HepG2 (cell line): ENCODE measurements at regions not wholly inside any gene's neighbourhood (a gene's known extent, or its start where the extent isn't known, plus 50 kb on each side); places are given as distances from the start of the nearest gene placed in this dataset.

Experiments used
- ATAC-seq: fragments of 200-7000 bp; cut with Tn5 transposase; 3 replicates; pipeline ENCODE4 v1.9.1; 2020; ENCODE audit warnings: mild to moderate bottlenecking, moderate library complexity
- BruUV-seq: library from RNA; stranded (reverse); fragments of 400-500 nt; replicated peaks from 2 replicates; lab custom pipeline; 2021; lab: Mats Ljungman, UMichigan
- CTCF ChIA-PET: fragments of 300-600 bp; formaldehyde crosslinking; extraction: SDS; loops from one replicate; lab custom pipeline; 2021; ENCODE audit warnings: low total read pairs, inconsistent platforms, low intra/inter-chr PET ratio; lab: Yijun Ruan, JAX
- POLR2A ChIA-PET: fragments of 350-600 bp; sonication (Branson Sonifier 250); formaldehyde crosslinking; loops from one replicate; lab custom pipeline; 2020; ENCODE audit warnings: antibody characterized with exemption, inconsistent platforms; lab: Yijun Ruan, JAX
- DNase-seq: peaks from one replicate; pipeline ENCODE4 v3.0.0-alpha.2; 2015; ENCODE audit warnings: low spot score
- FAIRE-seq: peaks from 3 replicates; lab custom pipeline; 2011; peaks lifted over from hg19 to GRCh38; lab: Jason Lieb, UNC
- H2AFZ ChIP-seq: one replicate; pipeline ENCODE4 v1.6.1; 2011; ENCODE audit warnings: low read length, inconsistent platforms
- H3K27ac ChIP-seq: fragments of 300-600 bp; 3 replicates; pipeline ENCODE4 v1.8.0; 2011; ENCODE audit warnings: mixed run types, mild to moderate bottlenecking, mixed read lengths, low read length, inconsistent platforms; ENCODE audit not compliant: insufficient read depth; ENCODE audit errors: extremely low read length
- H3K27me3 ChIP-seq, 2 experiments: fragments of 200-600 bp in 1 of 2; 2 replicates in 1 of 2; 3 replicates in 1 of 2; pipeline versions ENCODE4 v1.6.0 to v1.8.0; 2011; ENCODE audit warnings: low read length in 2 of 2, mild to moderate bottlenecking in 2 of 2, moderate library complexity in 2 of 2, inconsistent platforms in 1 of 2; ENCODE audit not compliant: insufficient read depth in 2 of 2, control insufficient read depth in 1 of 2
- H3K36me3 ChIP-seq, 2 experiments: fragments of 200-600 bp in 1 of 2; replicated peaks in 1 of 2; 2 replicates in 1 of 2; 3 replicates in 1 of 2; pipeline versions ENCODE4 v1.5.1 to v1.8.0; 2011; ENCODE audit warnings: low read length in 2 of 2, inconsistent platforms in 1 of 2; ENCODE audit not compliant: insufficient read depth in 2 of 2, control insufficient read depth in 1 of 2
- H3K4me1 ChIP-seq: 2 replicates; pipeline ENCODE4 v1.5.1; 2012; ENCODE audit warnings: low read length, inconsistent platforms; ENCODE audit not compliant: insufficient read depth
- H3K4me2 ChIP-seq: 2 replicates; pipeline ENCODE4 v1.6.0; 2011; ENCODE audit warnings: low read depth, low read length, inconsistent platforms
- H3K4me3 ChIP-seq, 3 experiments: fragments of 200-600 bp in 1 of 3; sonication (generic), shearing (Covaris generic) in 1 of 3; replicated peaks in 1 of 3; 2 replicates each; pipeline ENCODE4 v1.5.1; 2011 to 2016; ENCODE audit warnings: low read length in 3 of 3, inconsistent platforms in 2 of 3, low read depth in 2 of 3, mild to moderate bottlenecking in 2 of 3, control low read depth in 1 of 3, mixed read lengths in 1 of 3; ENCODE audit not compliant: insufficient read depth in 1 of 3
- H3K79me2 ChIP-seq: one replicate; pipeline ENCODE4 v1.6.1; 2011; ENCODE audit warnings: low read length, inconsistent platforms; ENCODE audit not compliant: insufficient read depth
- H3K9ac ChIP-seq: 2 replicates; pipeline ENCODE4 v1.6.0; 2011; ENCODE audit warnings: mild to moderate bottlenecking, low read depth, low read length, inconsistent platforms; ENCODE audit not compliant: insufficient read depth
- H3K9me3 ChIP-seq: 2 replicates; pipeline ENCODE4 v1.5.1; 2012; ENCODE audit warnings: mild to moderate bottlenecking, low read length
- H4K20me1 ChIP-seq: 2 replicates; pipeline ENCODE4 v1.6.0; 2011; ENCODE audit warnings: inconsistent platforms, mild to moderate bottlenecking, low read length, moderate library complexity; ENCODE audit not compliant: insufficient read depth
- ADNP ChIP-seq: sonication (generic); formaldehyde crosslinking; IDR thresholded peaks from 2 replicates; pipeline ENCODE4 v1.4.0; 2020; ENCODE audit warnings: missing genetic modification reagents
- BCL3 ChIP-seq: sonication (generic); formaldehyde crosslinking; IDR thresholded peaks from 2 replicates; pipeline ENCODE4 v1.5.1; 2020; ENCODE audit warnings: mild to moderate bottlenecking, missing genetic modification reagents, moderate library complexity
- BHLHE40 ChIP-seq: IDR thresholded peaks from 2 replicates; pipeline ENCODE4 v1.6.1; 2011; ENCODE audit warnings: low read length, improper control_type of control experiment
- CHCHD3 ChIP-seq: sonication (generic); formaldehyde crosslinking; IDR thresholded peaks from 2 replicates; pipeline ENCODE4 v1.8.0; 2022; ENCODE audit warnings: mild to moderate bottlenecking, missing genetic modification reagents, moderate library complexity
- DPF2 ChIP-seq: sonication (generic); formaldehyde crosslinking; IDR thresholded peaks from 2 replicates; pipeline ENCODE4 v1.4.0; 2020; ENCODE audit warnings: mild to moderate bottlenecking, low read depth, missing genetic modification reagents, borderline replicate concordance
- KLF9 ChIP-seq: IDR thresholded peaks from 2 replicates; pipeline ENCODE4 v1.6.1; 2016; ENCODE audit warnings: low read depth
- PHF5A ChIP-seq: IDR thresholded peaks from one replicate; pipeline ENCODE4 v1.6.1; 2018; ENCODE audit warnings: low read depth, missing genetic modification reagents; ENCODE audit not compliant: unreplicated experiment
- SNRNP70 ChIP-seq: fragments of 200-400 bp; formaldehyde crosslinking; IDR thresholded peaks from 2 replicates; pipeline ENCODE4 v1.6.1; 2017; ENCODE audit warnings: mild to moderate bottlenecking, low read depth, low read length, moderate library complexity
- TSC22D2 ChIP-seq: sonication (generic); formaldehyde crosslinking; IDR thresholded peaks from 2 replicates; pipeline ENCODE4 v1.5.1; 2020; ENCODE audit warnings: missing genetic modification reagents, mild to moderate bottlenecking, borderline replicate concordance
- ZNF770 ChIP-seq: sonication (generic); formaldehyde crosslinking; IDR thresholded peaks from 2 replicates; pipeline ENCODE4 v1.5.0; 2020; ENCODE audit warnings: mild to moderate bottlenecking, missing genetic modification reagents
- ZNF772 ChIP-seq: sonication (generic); formaldehyde crosslinking; IDR thresholded peaks from 2 replicates; pipeline ENCODE4 v1.5.0; 2020; ENCODE audit warnings: mild to moderate bottlenecking, missing genetic modification reagents
- ZNF781 ChIP-seq: sonication (generic); formaldehyde crosslinking; IDR thresholded peaks from 2 replicates; pipeline ENCODE4 v1.5.1; 2020; ENCODE audit warnings: borderline replicate concordance, mild to moderate bottlenecking, missing genetic modification reagents; ENCODE audit errors: not compliant biosample characterization
- ZSCAN31 ChIP-seq: sonication (generic); formaldehyde crosslinking; IDR thresholded peaks from 2 replicates; pipeline ENCODE4 v1.5.0; 2020; ENCODE audit warnings: low read depth, mild to moderate bottlenecking, missing genetic modification reagents
- WGBS: methylation state at CpG from one replicate; pipeline ENCODE4 v1.1.6; 2017; ENCODE audit warnings: low lambda C conversion rate; 5-methylcytosine and 5-hydroxymethylcytosine counted together
- in situ Hi-C: cut with HindIII; loops from 2 replicates; pipeline ENCODE4 v1.10.0; 2017; ENCODE audit warnings: low pct_unique_long_range_greater_than_20kb; ENCODE audit not compliant: extremely low pct_ligation_motif_present
- intact Hi-C: fragments of 100-400 bp; cut with micrococcal nuclease; formaldehyde crosslinking; loops from one replicate; pipeline ENCODE4 v1.10.0; 2022; ENCODE audit not compliant: unreplicated experiment
- TF ChIP-seq, protein P1 (sequence below): sonication (generic); formaldehyde crosslinking; IDR thresholded peaks from 2 replicates; pipeline ENCODE4 v1.5.0; 2020; ENCODE audit warnings: mild to moderate bottlenecking, missing genetic modification reagents, borderline replicate concordance
- TF ChIP-seq, protein P2 (sequence below): sonication (generic); formaldehyde crosslinking; IDR thresholded peaks from 2 replicates; pipeline ENCODE4 v1.4.0; 2020; ENCODE audit warnings: missing genetic modification reagents

DNA sequence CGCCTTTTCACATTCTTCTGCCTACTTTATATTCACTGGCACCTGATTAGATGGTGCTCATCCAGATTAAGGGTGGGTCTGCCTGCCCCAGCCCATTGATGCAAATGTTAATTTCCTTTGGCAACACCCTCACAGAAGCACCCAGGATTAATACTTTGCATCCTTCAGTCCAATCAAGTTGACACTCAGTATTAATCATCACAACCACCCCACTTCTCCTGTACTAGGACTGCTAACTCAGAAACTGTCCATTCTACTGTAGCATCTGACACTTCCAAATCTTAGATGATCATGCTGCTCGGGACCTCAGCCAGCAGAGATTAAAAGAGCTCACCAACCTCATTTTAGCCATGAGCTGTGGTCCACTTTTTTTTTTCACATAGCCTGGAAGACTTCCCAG, 268.5 kb downstream of the SATB2 start (continued):
- TF ChIP-seq ZNF770 (CRISPR knock-in tag), result no peak

- H3K27ac ChIP-seq, result no peak overlapping the region
- no TSS peak for BruUV-seq
- H4K20me1 ChIP-seq, result no peaks in the 10 kb centered on the region
- no peak overlapping the region for H3K4me3 ChIP-seq
- CTCF ChIA-PET, result no interaction called here
- H3K9ac ChIP-seq, result no peak overlapping the region
- 5% methylated on average over 2 of the region's 2 CpGs for WGBS
- no peaks in the 10 kb centered on the region for H3K4me1 ChIP-seq
- intact Hi-C loops, result no loop called here
- DNase-seq (no peak), ATAC-seq (no peak), FAIRE-seq (no peak)
- POLR2A ChIA-PET, result no interaction called here
- no peak overlapping the region for H3K4me2 ChIP-seq
- H3K79me2 ChIP-seq, result no peaks in the 10 kb centered on the region
- no peaks in the 10 kb centered on the region for H3K27me3 ChIP-seq
- no peak overlapping the region for H2AFZ ChIP-seq
- no peaks in the 10 kb centered on the region for H3K9me3 ChIP-seq
- in situ Hi-C loops, result no loop called here
- H3K36me3 ChIP-seq, result no peaks in the 10 kb centered on the region
- TF ChIP-seq ZNF781 (CRISPR knock-in tag) (no peak), TSC22D2 (CRISPR knock-in tag) (no peak), PHF5A (CRISPR knock-in tag) (no peak), ZNF772 (no peak), ADNP (CRISPR knock-in tag) (no peak), KLF9 (CRISPR knock-in tag) (no peak), BCL3 (no peak), BHLHE40 (no peak), ZSCAN31 (no peak), SNRNP70 (no peak), CHCHD3 (CRISPR knock-in tag) (no peak), DPF2 (CRISPR knock-in tag) (no peak)
- TF ChIP-seq, protein P1, sequence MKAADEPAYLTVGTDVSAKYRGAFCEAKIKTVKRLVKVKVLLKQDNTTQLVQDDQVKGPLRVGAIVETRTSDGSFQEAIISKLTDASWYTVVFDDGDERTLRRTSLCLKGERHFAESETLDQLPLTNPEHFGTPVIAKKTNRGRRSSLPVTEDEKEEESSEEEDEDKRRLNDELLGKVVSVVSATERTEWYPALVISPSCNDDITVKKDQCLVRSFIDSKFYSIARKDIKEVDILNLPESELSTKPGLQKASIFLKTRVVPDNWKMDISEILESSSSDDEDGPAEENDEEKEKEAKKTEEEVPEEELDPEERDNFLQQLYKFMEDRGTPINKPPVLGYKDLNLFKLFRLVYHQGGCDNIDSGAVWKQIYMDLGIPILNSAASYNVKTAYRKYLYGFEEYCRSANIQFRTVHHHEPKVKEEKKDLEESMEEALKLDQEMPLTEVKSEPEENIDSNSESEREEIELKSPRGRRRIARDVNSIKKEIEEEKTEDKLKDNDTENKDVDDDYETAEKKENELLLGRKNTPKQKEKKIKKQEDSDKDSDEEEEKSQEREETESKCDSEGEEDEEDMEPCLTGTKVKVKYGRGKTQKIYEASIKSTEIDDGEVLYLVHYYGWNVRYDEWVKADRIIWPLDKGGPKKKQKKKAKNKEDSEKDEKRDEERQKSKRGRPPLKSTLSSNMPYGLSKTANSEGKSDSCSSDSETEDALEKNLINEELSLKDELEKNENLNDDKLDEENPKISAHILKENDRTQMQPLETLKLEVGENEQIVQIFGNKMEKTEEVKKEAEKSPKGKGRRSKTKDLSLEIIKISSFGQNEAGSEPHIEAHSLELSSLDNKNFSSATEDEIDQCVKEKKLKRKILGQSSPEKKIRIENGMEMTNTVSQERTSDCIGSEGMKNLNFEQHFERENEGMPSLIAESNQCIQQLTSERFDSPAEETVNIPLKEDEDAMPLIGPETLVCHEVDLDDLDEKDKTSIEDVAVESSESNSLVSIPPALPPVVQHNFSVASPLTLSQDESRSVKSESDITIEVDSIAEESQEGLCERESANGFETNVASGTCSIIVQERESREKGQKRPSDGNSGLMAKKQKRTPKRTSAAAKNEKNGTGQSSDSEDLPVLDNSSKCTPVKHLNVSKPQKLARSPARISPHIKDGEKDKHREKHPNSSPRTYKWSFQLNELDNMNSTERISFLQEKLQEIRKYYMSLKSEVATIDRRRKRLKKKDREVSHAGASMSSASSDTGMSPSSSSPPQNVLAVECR, result no peak
- TF ChIP-seq, protein P2, sequence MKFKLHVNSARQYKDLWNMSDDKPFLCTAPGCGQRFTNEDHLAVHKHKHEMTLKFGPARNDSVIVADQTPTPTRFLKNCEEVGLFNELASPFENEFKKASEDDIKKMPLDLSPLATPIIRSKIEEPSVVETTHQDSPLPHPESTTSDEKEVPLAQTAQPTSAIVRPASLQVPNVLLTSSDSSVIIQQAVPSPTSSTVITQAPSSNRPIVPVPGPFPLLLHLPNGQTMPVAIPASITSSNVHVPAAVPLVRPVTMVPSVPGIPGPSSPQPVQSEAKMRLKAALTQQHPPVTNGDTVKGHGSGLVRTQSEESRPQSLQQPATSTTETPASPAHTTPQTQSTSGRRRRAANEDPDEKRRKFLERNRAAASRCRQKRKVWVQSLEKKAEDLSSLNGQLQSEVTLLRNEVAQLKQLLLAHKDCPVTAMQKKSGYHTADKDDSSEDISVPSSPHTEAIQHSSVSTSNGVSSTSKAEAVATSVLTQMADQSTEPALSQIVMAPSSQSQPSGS (CRISPR knock-in tag), result no peak
These were observed 271.4 kb downstream of the SATB2 start for GRCh38 chr2:199186301-199186751.
